DND-41 (cell line): ENCODE measurements at regions not wholly inside any gene's neighbourhood (a gene's known extent, or its start where the extent isn't known, plus 50 kb on each side); places are given as distances from the start of the nearest gene placed in this dataset.

ENCODE experiments used
- ATAC-seq: fragments of 200-7000 bp; cut with Tn5 transposase; 3 replicates; pipeline ENCODE4 v1.9.1; 2021; ENCODE audit warnings: low read depth; ENCODE audit not compliant: insufficient read depth
- DNase-seq: peaks from one replicate; pipeline ENCODE4 v3.0.0-alpha.2; 2020
- H2AFZ ChIP-seq: 2 replicates; pipeline ENCODE4 v1.6.0; 2012; ENCODE audit warnings: low read depth, low read length
- H3K27ac ChIP-seq: 2 replicates; pipeline ENCODE4 v1.5.1; 2012; ENCODE audit warnings: low read length, inconsistent platforms
- H3K27me3 ChIP-seq: fragments of 200-600 bp; sonication (generic); 2 replicates; pipeline ENCODE4 v1.6.0; 2012; ENCODE audit warnings: low read length, mild to moderate bottlenecking, inconsistent platforms; ENCODE audit not compliant: insufficient read depth, poor library complexity
- H3K36me3 ChIP-seq: 2 replicates; pipeline ENCODE4 v1.5.1; 2012; ENCODE audit warnings: low read length, inconsistent platforms; ENCODE audit not compliant: insufficient read depth
- H3K4me1 ChIP-seq: 2 replicates; pipeline ENCODE4 v1.5.1; 2012; ENCODE audit warnings: mild to moderate bottlenecking, low read length; ENCODE audit not compliant: insufficient read depth
- H3K4me2 ChIP-seq: 2 replicates; pipeline ENCODE4 v1.6.0; 2012; ENCODE audit warnings: mild to moderate bottlenecking, moderate library complexity, low read length, inconsistent platforms; ENCODE audit not compliant: insufficient read depth
- H3K4me3 ChIP-seq, 2 experiments: fragments of 200-600 bp in 1 of 2; shearing (Covaris generic) in 1 of 2; 2 replicates each; pipeline ENCODE4 v1.5.1; 2012 to 2016; ENCODE audit warnings: inconsistent platforms in 2 of 2, low read length in 2 of 2, mild to moderate bottlenecking in 2 of 2, low read depth in 1 of 2, moderate library complexity in 1 of 2
- H3K79me2 ChIP-seq: 2 replicates; pipeline ENCODE4 v1.6.0; 2012; ENCODE audit warnings: low read length, inconsistent platforms; ENCODE audit not compliant: insufficient read depth
- H3K9ac ChIP-seq: 2 replicates; pipeline ENCODE4 v1.6.0; 2012; ENCODE audit warnings: low read depth, mild to moderate bottlenecking, inconsistent platforms, low read length, moderate library complexity
- H3K9me3 ChIP-seq: 2 replicates; pipeline ENCODE4 v1.5.1; 2012; ENCODE audit warnings: low read length, moderate library complexity, mild to moderate bottlenecking, inconsistent platforms; ENCODE audit not compliant: insufficient read depth, severe bottlenecking
- H4K20me1 ChIP-seq: 2 replicates; pipeline ENCODE4 v1.6.0; 2012; ENCODE audit warnings: low read length; ENCODE audit not compliant: insufficient read depth
- EZH2 ChIP-seq: IDR thresholded peaks from 3 replicates; pipeline ENCODE4 v1.6.1; 2012; ENCODE audit warnings: borderline replicate concordance, low read depth, mild to moderate bottlenecking, moderate library complexity, low read length, inconsistent platforms; ENCODE audit not compliant: severe bottlenecking
- TF ChIP-seq, protein P1 (sequence below): IDR thresholded peaks from 2 replicates; pipeline ENCODE4 v1.5.1; 2012; ENCODE audit warnings: borderline replicate concordance, low read length, moderate library complexity, mild to moderate bottlenecking; ENCODE audit not compliant: poor library complexity, severe bottlenecking; ENCODE audit errors: extremely low read depth

DNA sequence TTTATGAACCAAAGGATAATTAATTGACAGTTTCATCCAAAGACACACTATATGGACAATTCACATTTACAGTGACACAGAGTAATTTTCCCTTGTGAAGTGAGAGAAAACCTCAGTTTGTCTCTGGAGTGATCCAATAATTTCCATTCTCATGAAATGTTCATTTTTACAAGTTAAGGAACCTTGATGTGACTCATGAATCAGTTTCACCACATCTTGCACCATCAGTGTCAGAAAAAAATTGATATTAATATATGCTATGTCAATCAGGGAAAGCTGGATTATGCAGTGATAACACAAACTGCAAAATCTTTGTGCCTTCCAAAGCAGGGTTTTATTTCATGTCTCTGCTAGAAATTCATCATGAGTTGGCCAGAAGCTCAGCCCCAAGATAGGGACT lies 348.1 kb downstream of the ARPP21 start:
- Histone ChIP-seq H3K27ac (no peak overlapping the region), H3K9me3 (no peaks in the 10 kb centered on the region), H3K4me2 (no peak overlapping the region), H3K9ac (no peak overlapping the region), H4K20me1 (no peaks in the 10 kb centered on the region), H3K4me3 (no peak overlapping the region), H3K79me2 (no peaks in the 10 kb centered on the region), H3K36me3 (no peaks in the 10 kb centered on the region), H2AFZ (no peak overlapping the region), H3K27me3 (peaks cover 6% of the 10 kb centered on the region), H3K4me1 (no peaks in the 10 kb centered on the region)
- TF ChIP-seq, protein P1, sequence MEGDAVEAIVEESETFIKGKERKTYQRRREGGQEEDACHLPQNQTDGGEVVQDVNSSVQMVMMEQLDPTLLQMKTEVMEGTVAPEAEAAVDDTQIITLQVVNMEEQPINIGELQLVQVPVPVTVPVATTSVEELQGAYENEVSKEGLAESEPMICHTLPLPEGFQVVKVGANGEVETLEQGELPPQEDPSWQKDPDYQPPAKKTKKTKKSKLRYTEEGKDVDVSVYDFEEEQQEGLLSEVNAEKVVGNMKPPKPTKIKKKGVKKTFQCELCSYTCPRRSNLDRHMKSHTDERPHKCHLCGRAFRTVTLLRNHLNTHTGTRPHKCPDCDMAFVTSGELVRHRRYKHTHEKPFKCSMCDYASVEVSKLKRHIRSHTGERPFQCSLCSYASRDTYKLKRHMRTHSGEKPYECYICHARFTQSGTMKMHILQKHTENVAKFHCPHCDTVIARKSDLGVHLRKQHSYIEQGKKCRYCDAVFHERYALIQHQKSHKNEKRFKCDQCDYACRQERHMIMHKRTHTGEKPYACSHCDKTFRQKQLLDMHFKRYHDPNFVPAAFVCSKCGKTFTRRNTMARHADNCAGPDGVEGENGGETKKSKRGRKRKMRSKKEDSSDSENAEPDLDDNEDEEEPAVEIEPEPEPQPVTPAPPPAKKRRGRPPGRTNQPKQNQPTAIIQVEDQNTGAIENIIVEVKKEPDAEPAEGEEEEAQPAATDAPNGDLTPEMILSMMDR = no peak
- TF ChIP-seq EZH2 = no peak
- ATAC-seq = no peak
- no peak for DNase-seq

DNA sequence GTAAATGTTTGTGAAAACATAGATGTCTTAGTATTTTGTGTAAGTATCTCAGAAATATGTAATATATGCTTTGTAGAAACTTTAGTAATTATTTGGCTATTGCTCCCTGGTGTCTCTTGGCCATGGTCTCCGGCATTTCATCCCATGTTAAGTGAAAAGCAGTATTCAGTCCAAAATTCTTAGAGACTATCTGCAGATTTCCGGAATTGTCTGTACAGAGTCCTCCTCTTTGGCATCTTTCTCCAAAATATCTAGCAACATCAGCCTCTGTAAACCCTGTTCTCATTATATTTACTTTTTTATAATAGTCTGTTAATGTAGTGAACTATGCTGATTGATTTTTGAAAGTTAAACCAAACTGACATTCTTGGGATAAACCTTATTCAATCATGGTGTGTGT lies 352.7 kb downstream of the ARPP21 start:
- DNase-seq = no peak
- ATAC-seq = no peak
- Histone ChIP-seq H3K4me2 (no peak overlapping the region), H3K36me3 (no peaks in the 10 kb centered on the region), H3K4me3 (no peak overlapping the region), H3K4me1 (no peaks in the 10 kb centered on the region), H3K9ac (no peak overlapping the region), H4K20me1 (no peaks in the 10 kb centered on the region), H3K27me3 (no peaks in the 10 kb centered on the region), H3K9me3 (no peaks in the 10 kb centered on the region), H3K79me2 (no peaks in the 10 kb centered on the region), H2AFZ (no peak overlapping the region), H3K27ac (no peak overlapping the region)
- TF ChIP-seq, protein P1 = no peak
- no peak for TF ChIP-seq EZH2

DNA sequence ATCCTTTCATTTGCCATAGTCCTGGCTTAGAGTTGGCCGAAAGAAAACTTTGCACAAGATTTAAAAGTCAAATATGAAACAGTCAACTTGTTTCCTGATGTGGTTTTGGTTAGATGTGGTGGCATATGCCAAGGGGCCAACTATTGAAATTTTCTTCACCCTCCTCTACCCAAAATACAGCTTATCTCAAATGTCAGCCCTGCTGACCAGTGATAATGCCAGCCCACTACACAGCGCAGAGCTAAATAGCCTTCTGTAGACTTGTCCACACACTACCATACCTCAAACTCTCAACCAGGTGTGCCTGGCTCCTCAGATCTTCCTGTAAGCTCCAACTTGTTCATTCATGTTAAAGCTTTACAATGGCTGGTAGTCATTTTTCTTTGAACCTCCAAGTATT lies 368.5 kb upstream of the STAC start:
- DNase-seq (no peak), ATAC-seq (no peak)
- Histone ChIP-seq H3K4me1 (no peaks in the 10 kb centered on the region), H2AFZ (no peak overlapping the region), H3K4me3 (no peak overlapping the region), H3K27ac (no peak overlapping the region), H3K9ac (no peak overlapping the region), H3K9me3 (peaks cover 6% of the 10 kb centered on the region), H3K27me3 (peaks cover 6% of the 10 kb centered on the region), H4K20me1 (no peaks in the 10 kb centered on the region), H3K4me2 (no peak overlapping the region), H3K36me3 (no peaks in the 10 kb centered on the region), H3K79me2 (no peaks in the 10 kb centered on the region)
- TF ChIP-seq, protein P1 = no peak
- no peak for TF ChIP-seq EZH2

DNA sequence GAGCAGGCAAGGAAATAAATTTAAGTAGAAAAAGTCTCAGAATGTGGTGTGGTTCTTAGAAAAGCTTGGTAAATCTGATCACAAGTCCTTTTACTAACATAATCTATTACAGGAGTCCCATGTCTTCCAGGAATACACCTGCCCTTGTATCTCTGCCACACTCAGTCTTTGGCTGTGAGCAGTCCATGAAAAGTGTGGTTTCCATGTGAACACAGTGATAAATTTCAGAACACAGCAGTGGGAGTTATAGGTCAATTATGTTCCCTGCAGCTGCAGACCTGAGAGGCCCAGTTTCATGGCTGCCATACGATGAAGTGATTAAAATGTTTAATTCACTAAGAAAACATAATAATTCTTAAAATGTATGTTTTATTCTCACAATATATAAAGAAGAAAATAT lies 366.9 kb upstream of the STAC start:
- no peaks in the 10 kb centered on the region for H3K79me2 ChIP-seq
- no peak overlapping the region for H3K27ac ChIP-seq
- TF ChIP-seq EZH2 = no peak
- TF ChIP-seq, protein P1 = no peak
- H3K27me3 ChIP-seq = peaks cover 6% of the 10 kb centered on the region
- H3K9ac ChIP-seq = no peak overlapping the region
- H3K4me1 ChIP-seq = no peaks in the 10 kb centered on the region
- peaks cover under 1% of the 10 kb centered on the region for H3K9me3 ChIP-seq
- H4K20me1 ChIP-seq = no peaks in the 10 kb centered on the region
- no peak overlapping the region for H2AFZ ChIP-seq
- no peak overlapping the region for H3K4me2 ChIP-seq
- DNase-seq = no peak
- no peaks in the 10 kb centered on the region for H3K36me3 ChIP-seq
- no peak for ATAC-seq
- no peak overlapping the region for H3K4me3 ChIP-seq
